Stimulated activated CD4-positive, alpha-beta T cell treated with anti-CD3 and anti-CD28 coated beads, Interleukin-2, amount 100 ng/mL, for 24 hours (primary cell): ENCODE measurements at regions not wholly inside any gene's neighbourhood (a gene's known extent, or its start where the extent isn't known, plus 50 kb on each side); places are given as distances from the start of the nearest gene placed in this dataset.

Experiments used
- DNase-seq, 2 donors: peaks; one replicate each; pipeline ENCODE4 v3.0.0-alpha.2; 2020

DNA sequence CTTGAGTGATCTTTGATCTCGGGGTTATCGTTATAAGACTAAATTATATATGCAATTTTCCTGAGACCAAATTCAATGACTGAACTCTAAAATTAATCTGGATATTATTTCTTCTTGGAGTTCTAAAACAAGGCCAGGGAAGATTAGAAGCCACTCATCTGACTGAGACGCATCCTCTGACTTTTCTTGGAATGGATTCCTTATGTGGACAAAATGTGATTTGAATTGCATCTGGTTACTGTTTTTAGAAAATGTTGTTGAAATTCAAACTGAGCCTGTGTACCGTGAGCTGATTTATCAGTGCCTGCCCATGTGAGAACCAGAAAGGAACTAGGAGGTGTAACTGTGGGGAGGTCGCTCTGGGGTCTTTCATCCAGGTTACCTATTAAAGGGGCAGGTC is 330.8 kb downstream of the OSR1 start:
- no peak for DNase-seq

DNA sequence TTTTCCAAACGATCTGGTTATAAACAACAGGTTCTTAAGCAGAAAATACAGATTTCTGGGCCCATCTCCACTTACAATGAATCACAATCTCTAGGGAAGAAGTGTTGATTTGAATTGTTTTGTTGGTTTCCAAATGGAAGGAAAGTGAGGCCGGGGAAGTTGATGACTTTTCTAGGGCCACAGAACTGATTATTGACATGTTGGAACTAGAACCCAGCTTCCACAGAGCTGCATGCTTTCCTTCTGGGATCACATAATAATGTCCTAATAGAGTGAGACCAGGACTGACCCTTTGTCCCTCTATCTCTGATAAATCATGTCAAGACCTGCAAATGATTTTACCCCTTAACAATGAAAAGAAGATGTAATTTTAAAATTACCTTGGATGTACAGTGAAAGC is 332.2 kb downstream of the OSR1 start:
- no peak for DNase-seq

DNA sequence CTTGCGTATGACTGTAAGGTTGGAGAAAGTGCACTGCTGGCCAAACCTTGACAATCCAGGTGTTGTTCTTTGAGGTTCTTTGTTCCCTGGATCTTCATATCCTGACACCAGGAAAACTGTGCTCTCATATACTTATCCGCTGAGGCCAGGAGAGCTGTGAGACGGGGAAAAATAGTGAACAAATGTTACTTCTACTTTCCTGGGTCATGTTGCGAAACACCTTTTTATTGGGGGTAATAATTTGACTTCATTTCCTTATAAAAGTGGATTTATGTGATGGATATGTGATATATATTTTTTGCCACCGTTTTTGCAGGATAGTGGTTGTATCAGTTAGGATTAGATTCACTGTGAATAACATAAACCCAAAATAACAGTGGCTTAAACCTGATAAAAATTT is 336.1 kb downstream of the OSR1 start:
- DNase-seq, result no peak

DNA sequence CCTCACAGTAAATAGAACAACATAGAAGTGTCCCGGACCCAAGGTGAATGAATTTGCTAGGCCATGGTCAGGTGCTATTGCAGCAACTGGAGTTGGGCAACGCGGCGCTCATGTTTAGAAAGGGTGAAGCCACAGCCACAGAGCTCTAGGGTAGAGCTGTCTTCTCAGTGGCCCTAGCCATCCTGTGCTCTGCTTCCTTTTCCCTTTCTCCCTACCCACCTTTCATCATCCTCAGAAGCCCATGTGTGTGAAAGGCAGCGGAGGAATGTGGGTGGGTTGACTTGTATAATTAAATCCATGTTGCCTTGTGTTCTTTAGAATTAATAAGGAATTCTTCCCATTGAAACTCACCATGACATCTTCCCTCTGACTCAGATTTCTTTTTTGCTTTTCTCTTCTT is 336.7 kb downstream of the OSR1 start:
- no peak for DNase-seq

DNA sequence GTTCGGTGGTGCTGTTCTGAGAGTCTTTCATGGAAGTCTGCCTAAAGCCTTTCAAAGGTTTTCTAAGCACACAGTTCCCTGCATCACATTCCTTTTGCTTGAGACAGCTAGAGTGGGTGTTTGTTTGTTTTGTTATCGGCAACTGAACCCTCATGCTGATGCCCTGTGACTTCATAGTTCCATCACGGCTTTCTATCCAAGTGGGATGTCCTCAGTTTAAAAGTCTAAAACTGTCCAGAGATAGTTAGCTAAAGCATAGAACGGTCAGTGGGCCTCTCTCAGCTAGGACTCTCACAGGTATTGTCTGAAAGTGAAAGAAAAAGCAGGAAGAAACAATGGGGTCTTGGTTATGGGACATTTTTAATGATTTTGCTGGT is 337.3 kb downstream of the OSR1 start:
- no peak for DNase-seq

DNA sequence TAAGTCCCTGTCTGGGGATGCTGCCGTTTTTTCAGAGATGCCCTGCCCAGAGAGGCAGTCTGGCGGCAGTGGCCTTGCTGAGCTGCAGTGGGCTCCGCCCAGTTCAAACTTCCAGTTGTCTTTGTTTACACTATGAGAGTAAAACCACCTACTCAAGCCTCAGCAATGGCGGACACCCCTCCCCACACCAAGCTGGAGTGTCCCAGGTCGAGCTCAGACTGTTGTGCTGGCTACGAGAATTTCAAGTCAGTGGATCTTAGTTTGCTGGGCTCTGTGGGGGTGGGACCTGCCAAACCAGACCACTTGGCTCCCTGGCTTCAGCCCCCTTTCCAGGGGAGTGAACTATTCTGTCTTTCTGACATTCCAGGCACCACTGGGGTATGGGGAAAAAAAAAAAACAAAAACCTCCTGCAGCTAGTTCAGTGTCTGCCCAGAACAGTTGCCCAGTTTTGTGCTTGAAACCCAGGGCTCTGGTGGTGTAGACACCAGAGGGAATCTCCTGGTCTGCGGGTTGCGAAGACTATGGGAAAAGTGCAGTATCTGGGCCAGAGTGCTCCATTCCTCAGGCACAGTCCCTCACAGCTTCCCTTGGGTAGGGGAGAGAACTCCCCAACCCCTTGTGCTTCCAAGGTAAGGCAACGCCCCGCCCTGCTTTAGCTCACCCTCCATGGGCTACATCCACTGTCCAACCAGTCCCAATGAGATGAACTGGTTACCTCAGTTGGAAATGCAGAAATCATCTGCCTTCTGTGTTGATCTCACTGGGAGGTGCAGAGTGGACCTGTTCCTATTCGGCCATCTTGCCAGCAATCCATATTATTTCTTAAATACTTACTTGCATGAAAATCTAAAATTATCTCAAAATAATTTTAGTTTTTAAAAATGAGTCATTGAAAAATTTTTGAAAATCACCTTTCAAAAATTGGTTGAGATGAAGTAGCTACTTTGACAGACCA is 338.0 kb downstream of the OSR1 start:
- no peak for DNase-seq

DNA sequence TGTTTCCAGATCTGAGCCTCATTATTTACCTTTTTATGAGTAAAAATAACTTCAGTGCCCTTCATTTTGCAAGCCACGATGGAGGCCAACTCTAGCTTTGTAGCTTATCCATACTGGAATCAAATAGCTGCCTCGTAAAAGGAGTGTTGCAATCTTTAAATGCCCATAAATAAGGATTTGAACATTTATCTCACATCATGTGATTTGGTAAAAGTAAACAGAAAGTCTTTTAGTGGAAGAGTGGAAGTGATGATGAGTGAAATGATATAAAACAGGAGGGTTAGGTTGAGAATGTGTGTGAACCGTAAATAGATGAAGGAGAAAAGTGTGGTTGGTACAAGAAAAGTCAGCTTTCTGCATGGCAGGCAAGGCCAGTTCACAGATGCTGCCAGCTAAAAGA is 348.9 kb downstream of the OSR1 start:
- DNase-seq, result no peak

DNA sequence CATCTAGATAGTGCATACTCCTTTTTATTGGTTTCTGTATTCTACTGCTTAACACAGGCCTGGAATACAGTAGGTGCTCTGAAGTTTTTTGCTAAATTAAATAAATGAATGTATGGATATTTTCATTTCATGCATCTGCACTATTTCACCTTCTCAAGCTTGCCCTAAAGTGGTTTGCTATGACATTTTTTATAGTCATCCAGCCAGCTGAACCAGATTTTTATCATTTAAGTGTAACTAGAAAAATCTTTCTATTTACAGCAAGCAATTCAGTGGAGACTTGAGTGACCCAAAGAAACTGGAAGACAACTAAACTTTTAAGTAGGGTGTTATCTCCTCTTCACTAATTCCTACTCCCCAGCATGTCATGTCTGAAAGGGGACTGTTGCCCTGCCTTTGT is 354.9 kb downstream of the OSR1 start:
- no peak for DNase-seq

DNA sequence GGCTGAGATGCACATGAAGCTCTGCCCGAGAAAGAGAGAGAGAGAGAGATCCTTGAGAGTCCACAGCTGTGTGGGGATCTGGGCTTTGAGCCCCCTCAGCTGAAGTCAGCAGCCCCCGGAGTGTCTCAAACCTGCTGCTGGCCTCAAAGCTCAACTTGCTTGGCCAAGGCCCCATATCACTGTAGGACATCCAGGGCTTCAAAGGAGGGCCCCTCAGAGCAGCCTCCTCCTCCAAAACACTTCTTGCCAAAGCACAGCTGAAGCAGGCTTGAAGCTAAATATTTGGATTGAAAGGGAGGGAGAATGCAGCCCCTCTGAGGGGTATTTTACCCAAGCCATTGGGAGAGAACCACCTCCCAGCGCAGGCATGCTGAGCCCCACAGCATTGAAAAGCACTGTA is 357.6 kb downstream of the OSR1 start:
- no peak for DNase-seq

DNA sequence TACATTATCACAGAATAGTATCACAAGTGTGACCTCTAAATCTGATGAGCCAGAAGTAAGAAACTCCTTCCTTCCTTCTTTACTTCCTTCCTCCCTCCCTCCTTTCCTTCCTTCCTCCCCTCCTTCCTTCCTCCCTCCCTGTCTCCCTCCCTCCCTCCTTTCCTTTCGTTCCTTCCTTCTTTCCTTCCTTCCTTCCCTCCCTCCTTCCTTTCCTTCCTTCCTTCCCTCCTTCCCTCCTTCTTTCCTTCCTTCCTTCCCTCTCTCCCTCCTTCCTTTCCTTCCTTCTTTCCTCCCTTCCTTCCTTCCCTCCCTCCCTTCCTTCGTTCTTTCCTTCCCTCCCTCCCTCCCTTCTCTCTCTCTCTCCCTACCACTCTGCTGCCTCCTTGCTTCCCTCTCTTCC is 359.2 kb downstream of the OSR1 start:
- no peak for DNase-seq

DNA sequence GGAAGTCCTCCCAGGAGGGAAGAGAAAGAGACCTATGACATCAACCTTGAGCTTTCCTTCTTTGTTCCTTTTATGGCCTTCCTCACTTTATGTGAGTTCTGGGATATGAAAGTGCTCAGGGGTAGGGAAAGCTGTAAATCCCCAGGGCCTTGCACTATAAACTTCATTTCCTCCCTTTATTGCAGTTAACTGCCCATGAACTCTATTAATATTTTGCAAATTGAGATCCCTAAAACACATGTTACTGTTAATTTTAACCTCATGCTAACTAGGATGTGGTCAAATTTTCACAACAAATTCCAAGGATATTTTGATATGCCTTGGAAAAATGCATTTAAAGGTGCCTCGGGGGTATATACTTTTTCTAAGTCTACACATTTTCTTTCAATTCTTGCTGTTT is 359.9 kb downstream of the OSR1 start:
- no peak for DNase-seq

DNA sequence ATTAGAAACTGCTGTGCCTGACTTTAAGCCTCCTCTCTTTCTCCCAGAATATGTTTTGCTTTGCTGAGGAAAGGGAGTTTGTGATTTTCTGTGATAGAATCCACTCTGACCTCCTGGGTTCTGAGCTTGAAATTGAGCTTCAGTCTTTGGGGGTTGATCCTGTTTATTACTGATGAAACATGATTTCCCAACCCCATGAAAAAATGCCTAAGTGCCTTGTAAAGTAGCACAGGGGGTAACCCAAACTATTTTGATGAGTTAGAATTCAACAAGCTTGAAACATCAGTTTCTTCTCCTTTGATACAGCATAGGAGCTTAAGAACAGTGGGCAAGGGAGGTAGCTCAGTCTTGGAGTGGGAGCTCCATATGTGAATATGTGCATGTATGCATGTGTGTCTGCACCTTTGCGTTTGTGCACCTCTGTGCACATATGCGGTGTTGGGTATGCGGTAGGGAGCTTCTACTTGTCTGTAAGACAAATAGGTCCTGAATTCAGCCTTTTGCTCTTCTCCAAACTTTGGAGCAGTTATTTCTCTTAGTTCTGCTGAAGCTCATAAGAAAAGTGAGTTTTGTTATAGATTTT is 364.6 kb downstream of the OSR1 start:
- no peak for DNase-seq

DNA sequence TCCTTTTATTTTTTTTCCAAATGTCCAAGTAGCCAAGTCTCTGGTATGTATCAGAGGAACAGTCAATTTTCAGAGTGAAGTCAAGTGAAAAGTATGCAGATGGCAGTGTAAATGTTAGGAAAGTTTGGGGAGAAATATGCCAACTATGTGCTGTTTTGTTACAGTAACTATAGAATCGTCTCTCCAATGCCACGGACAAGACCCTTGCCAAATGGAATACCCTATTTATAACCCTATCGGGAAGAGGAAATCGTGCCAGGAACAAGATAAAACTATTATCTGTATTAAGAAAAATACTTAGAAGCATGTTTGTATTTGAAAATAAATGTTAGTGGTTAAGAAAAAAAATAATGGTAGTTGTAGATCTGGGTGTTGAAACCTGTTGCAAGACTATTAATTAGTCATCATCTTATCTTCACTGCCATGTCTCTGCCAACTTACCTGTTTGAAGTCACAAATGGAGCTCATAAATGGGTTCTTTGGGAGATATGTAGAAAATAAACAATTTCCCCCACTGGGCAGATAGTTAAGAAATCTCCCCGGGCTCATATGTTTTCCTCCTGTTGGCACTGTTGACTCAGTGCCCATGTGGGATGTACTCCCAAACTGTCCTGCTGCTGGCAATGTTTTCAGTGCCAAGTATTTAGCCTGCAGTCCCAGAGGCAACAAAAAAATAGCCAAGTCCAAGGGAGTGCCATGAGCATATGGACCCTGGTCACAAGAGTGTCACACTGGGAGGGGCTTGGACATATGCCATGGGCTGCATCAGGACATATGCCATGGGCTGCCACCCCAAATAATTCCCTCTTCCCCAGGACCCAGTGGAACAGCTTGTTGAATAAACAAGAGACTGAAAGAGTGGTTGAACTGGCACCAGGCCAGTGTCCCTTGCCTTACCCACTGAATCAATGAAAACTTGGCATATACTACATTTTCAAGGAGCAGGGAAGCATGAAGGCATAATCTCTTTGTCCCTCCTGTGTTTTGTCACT is 366.9 kb downstream of the OSR1 start:
- no peak for DNase-seq

DNA sequence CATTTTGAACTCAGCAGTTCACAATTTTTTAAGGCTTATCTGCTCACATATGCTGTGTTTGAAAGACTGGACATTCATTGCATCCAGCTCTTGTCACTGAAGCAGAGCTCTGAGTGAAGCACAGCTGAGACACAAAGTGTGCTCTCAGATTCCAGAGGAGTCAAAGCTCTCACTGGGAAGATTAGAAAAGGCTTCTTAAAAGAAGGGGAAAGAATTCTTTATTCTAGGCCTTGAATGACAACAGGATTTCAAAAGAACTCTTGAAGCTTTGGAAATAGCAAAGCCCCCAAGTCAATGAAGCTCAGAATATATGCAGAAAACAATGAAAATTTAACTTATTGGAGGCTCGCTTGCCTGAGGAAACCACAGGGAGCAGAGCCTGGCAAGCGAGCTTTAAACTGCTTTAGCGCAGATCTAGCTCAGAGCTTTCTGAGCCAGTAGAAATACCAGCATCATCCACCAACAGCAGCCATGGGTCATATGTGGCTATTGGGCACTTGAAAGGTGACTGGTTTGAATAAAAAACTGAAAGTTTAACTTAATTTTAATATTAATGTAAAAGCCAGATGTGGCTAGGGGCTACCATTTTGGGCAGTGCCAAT is 369.7 kb downstream of the OSR1 start:
- no peak for DNase-seq

DNA sequence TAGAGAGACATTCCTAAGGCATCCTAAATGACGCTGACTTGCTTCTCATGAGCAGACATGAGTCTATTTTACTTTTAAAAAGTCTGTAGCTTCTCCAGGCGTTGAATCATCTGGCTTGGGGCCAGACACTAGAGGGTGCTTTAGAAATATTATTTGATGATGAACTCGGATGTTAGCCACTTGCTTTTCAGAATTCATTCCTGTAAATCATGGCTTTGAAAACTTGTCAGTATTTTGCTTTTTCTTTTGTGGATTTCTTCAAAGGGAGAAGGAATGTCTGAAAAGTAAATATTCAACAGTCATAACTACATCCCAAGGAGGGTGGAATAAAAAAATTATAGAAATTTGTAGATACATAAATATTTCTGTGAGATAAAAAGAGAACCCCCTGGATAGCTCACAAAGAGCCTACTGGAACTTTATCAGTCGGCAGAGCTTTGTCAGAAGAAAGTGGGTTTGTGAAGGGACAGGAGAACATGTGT is 370.8 kb downstream of the OSR1 start:
- DNase-seq, result no peak

DNA sequence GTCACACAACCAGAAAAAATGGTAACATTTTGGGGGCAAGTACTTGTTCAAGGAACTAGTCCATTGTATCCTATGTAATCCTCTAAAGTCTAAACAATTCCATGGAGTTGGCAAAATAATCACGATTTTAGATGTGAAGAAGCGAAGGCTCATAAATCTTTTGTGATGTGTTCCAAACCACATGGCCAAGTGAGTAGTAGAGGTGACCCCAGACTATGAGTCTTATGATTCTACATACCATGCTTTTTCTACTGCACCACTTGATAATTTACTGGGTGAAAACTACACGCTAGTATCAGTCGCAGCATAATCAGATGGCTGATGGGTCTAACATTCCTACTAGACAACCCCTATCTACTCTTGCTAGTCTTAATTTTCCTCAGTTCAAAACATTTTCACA is 371.4 kb downstream of the OSR1 start:
- DNase-seq, result no peak

DNA sequence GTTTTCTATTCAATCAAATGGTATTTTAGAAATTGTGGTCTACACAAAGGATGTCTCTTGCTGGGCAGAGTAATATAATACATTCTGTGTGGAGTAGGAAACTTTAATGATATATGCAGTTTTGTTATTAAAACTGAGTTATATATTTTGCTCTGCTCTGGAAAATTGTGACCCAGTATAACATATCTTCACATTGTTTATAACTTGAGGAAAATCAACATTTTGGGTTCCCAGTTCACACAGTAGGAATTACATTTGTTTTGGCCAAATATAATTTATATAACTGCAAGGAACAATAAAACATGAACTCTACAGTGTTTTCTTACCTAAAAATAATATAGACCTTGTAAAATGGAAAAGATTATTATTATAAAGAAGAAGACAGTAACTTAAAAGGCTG is 372.4 kb downstream of the OSR1 start:
- no peak for DNase-seq

DNA sequence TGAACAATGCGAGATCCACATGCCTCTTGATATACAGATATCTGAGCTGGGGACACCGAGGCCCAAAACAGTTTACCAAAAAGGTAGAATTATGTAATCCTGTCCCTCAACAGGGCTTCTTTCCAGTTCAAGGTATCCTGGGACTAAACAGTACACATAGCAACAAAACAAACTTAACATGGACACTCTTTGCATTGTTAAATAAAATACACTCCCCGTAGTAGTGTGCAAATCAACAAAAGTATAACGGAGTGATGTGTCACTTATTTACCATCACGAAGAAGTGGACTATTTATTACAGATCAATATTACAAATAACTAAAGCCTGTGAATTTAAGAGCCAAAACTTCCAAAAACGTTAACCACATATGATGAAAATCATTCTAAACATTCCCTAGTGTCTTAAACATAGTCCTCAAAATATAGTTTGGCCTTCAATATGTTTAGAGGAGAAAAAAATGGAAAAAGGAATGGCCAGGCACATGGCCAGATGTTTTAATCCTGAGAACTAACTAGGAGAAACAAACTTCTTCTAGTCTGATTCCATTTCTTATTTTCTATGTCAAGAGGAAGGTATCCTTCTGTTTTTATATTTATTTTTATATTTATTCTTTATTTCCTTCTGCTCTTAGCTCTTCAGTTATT is 377.5 kb downstream of the OSR1 start:
- no peak for DNase-seq

DNA sequence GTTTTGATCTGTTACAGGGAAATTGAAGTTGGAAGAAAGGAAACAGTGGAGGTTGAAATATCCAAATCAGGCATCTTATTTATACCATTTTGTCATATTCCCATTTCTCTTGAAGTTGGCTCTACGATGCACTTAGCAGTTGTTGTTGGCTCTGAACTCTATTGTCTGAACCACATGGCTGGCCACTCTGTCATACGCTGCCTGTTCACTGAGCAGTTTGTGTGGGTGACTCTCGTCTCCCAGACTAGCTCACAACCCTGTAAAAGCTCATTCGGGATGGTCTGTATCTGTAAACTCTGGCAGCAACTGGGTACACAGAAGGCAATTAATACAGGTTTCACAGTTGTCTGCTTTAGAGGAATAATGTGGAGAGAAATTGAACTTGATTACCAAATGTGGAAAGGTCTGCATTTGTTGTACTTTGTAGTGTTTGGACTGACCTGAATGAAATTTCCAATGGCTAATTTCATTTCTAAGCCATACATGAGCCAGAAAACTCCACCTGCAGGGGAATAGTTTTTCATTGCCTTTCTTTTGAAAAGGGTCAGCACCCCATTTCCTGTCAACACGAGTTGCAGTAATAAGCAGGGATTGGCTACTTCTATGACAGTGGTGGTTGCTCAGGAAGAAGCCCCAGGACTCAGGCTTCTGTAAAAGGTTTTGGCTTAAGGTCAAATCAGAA is 378.2 kb downstream of the OSR1 start:
- DNase-seq, result no peak

DNA sequence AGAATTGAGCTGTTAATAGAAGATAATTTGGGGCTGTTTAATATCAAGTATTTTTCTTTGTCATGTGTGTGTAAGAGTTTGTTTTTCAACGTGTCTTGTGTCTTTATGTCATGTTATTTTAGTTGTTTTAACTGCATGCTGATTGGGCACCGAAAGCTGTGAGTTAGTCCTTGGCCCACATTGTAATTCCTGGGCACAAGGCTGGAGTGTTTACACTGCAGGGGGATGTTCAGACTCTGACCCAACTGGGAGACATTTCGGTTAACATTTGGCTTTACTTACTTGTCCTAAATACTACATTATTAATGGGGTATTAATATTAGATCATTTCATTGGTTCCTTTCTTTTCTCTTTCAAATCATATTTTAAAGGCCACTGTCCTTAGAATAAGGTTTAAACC is 381.0 kb downstream of the OSR1 start:
- DNase-seq, result no peak

DNA sequence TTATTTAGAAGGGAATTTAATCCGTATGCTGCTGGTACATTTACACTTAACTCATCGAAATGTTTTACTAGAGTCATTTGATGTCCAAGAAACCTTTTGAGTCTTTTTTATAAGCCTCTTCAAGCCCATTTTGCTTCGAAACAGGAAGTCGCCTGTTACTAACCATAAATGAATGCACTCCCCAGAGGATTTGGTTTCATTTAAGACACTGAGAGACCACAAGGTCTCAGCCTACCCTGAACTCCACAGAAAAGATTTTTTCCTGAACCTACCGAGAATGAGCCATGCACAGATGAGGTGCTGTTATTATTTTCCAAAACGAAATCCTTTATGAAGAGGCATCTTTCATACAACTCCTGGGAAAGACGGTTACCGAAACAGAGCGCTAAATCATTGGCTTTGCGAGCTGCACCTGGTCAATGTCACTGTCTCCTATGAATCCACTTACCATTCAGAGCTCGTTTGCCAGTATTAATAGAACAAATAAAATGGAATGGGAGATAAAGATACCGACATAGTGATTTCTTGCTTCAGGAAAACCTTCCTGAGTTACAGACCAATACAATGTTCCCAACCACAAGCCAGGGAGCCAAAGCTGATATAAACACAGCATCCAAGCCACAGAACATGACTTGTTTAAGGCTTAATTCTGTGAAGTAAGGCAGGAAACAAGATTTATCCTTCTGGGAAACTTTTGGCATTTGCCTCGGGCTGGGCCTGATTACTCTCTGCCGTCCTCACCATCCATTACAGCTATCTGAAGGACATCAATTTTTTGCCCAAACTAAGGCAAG is 382.1 kb downstream of the OSR1 start:
- no peak for DNase-seq
